ENCODE measurements at regions not wholly inside any gene's neighbourhood (a gene's known extent, or its start where the extent isn't known, plus 50 kb on each side); places are given as distances from the start of the nearest gene placed in this dataset.
"Not testable (repeated sequence)": the region's sequence is repeated elsewhere in the genome, so short reads cannot be mapped to it uniquely, and the experiment has no call there.

- Histone ChIP-seq H3K27ac (no peak overlapping the region), H3K4me1 (no peaks in the 10 kb centered on the region), H3K36me3 (no peaks in the 10 kb centered on the region), H3K27me3 (no peaks in the 10 kb centered on the region), H3K4me3 (no peak overlapping the region), H3K9me3 (no peaks in the 10 kb centered on the region)
- peak in 2 of 3 donors; percentile 70 to 78 for DNase-seq
- TF ChIP-seq CTCF (IDR thresholded peaks at IDR 0.05) (peak in 3 of 6 experiments; percentile 33 to 53 (median 46)), POLR2A (IDR thresholded peaks at IDR 0.05) (no peak)
Observed at GRCh38 chr2:167844714-167845530, 402.5 kb downstream of the STK39 start.

- no peak for TF ChIP-seq CTCF (IDR thresholded peaks at IDR 0.05)
- no peak for TF ChIP-seq POLR2A (IDR thresholded peaks at IDR 0.05)
- no peak overlapping the region for H3K4me3 ChIP-seq
- no peak overlapping the region for H3K27ac ChIP-seq
- no peaks in the 10 kb centered on the region for H3K27me3 ChIP-seq
- H3K36me3 ChIP-seq, result no peaks in the 10 kb centered on the region
- DNase-seq, result no peak
- H3K9me3 ChIP-seq, result no peaks in the 10 kb centered on the region
- H3K4me1 ChIP-seq, result no peaks in the 10 kb centered on the region
Observed at GRCh38 chr2:167843657-167844056, 403.7 kb downstream of the STK39 start.

- TF ChIP-seq POLR2A (IDR thresholded peaks at IDR 0.05) (no peak), CTCF (IDR thresholded peaks at IDR 0.05) (no peak)
Observed at GRCh38 chr2:167843217-167843616, 404.2 kb downstream of the STK39 start.

GRCh38 chr2:167842047-167842446 lies 405.3 kb downstream of the STK39 start:
- Histone ChIP-seq H3K4me1 (no peaks in the 10 kb centered on the region), H3K9me3 (no peaks in the 10 kb centered on the region), H3K4me3 (no peak overlapping the region), H3K27me3 (no peaks in the 10 kb centered on the region), H3K27ac (no peak overlapping the region), H3K36me3 (no peaks in the 10 kb centered on the region)
- DNase-seq, result no peak
- TF ChIP-seq POLR2A (IDR thresholded peaks at IDR 0.05), result no peak
- no peak for TF ChIP-seq CTCF (IDR thresholded peaks at IDR 0.05)

More at GRCh38 chr2:167843217-167843616, 404.2 kb downstream of the STK39 start:
- Histone ChIP-seq H3K27ac (no peak overlapping the region), H3K36me3 (no peaks in the 10 kb centered on the region), H3K27me3 (no peaks in the 10 kb centered on the region), H3K4me3 (no peak overlapping the region), H3K4me1 (no peaks in the 10 kb centered on the region), H3K9me3 (no peaks in the 10 kb centered on the region)
- no peak for DNase-seq

- H3K4me3 ChIP-seq, H3K27me3 ChIP-seq, DNase-seq: not testable (repeated sequence)
Observed at GRCh38 chr2:167835290-167835689, 412.1 kb downstream of the STK39 start.

GRCh38 chr2:167834707-167835106 lies 412.7 kb downstream of the STK39 start:
- Histone ChIP-seq H3K9me3 (no peaks in the 10 kb centered on the region), H3K4me3 (no peak overlapping the region), H3K27me3 (no peaks in the 10 kb centered on the region), H3K4me1 (no peaks in the 10 kb centered on the region), H3K27ac (no peak overlapping the region), H3K36me3 (no peaks in the 10 kb centered on the region)
- DNase-seq, result no peak
- TF ChIP-seq CTCF (IDR thresholded peaks at IDR 0.05) (no peak), POLR2A (IDR thresholded peaks at IDR 0.05) (no peak)

More at GRCh38 chr2:167835290-167835689, 412.1 kb downstream of the STK39 start:
- not testable (repeated sequence) for H3K27ac ChIP-seq, H3K9me3 ChIP-seq, H3K36me3 ChIP-seq, H3K4me1 ChIP-seq
